Vagina (tissue), 2 donors: ENCODE measurements at regions not wholly inside any gene's neighbourhood (a gene's known extent, or its start where the extent isn't known, plus 50 kb on each side); places are given as distances from the start of the nearest gene placed in this dataset.

Experiments
- POLR2A ChIP-seq, 2 donors: fragments of 450-650 bp; IDR thresholded peaks; one replicate each; pipeline ENCODE4 v1.6.1; 2017; ENCODE audit warnings: antibody characterized with exemption in 2 of 2, mild to moderate bottlenecking in 2 of 2, moderate library complexity in 2 of 2
- POLR2AphosphoS5 ChIP-seq, 2 donors: sonication (generic); formaldehyde crosslinking; IDR thresholded peaks; one replicate each; pipeline ENCODE4 v1.9.0; 2017; ENCODE audit warnings: antibody characterized with exemption in 2 of 2, mild to moderate bottlenecking in 2 of 2, low read depth in 1 of 2; ENCODE audit not compliant: insufficient read depth in 1 of 2
- TF ChIP-seq, protein P1 (sequence below), 3 experiments: fragments of 450-650 bp in 2 of 3; fragments of 200-600 bp in 1 of 3; sonication (generic) in 1 of 3; IDR thresholded peaks; one replicate each; pipeline ENCODE4 v1.5.1; 2017 to 2019; ENCODE audit warnings: antibody characterized with exemption in 3 of 3, mild to moderate bottlenecking in 2 of 3, moderate library complexity in 2 of 3

DNA sequence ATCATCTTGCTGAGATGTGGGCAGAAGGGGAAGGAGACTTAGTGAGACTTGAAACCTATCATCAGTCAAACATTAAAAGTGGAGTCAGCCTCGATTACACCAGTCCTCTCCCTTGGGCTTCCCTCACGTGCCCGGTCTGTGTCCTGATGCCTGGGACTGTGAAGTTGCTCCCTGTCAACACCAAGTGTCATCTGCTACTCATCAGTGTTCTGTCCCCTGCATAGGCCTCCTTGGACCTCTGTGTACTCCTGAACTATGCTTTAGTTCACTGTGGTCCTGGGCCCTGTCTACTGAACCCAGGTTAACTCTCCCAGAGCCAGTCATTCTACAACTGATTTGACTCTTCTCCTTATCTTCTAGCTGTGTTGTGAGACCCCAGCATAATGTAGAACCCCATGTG is 506.3 kb downstream of the TYW1 start:
- no peak for TF ChIP-seq POLR2A (IDR thresholded peaks at IDR 0.05)
- TF ChIP-seq, protein P1, sequence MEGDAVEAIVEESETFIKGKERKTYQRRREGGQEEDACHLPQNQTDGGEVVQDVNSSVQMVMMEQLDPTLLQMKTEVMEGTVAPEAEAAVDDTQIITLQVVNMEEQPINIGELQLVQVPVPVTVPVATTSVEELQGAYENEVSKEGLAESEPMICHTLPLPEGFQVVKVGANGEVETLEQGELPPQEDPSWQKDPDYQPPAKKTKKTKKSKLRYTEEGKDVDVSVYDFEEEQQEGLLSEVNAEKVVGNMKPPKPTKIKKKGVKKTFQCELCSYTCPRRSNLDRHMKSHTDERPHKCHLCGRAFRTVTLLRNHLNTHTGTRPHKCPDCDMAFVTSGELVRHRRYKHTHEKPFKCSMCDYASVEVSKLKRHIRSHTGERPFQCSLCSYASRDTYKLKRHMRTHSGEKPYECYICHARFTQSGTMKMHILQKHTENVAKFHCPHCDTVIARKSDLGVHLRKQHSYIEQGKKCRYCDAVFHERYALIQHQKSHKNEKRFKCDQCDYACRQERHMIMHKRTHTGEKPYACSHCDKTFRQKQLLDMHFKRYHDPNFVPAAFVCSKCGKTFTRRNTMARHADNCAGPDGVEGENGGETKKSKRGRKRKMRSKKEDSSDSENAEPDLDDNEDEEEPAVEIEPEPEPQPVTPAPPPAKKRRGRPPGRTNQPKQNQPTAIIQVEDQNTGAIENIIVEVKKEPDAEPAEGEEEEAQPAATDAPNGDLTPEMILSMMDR (IDR thresholded peaks at IDR 0.05), result no peak
- no peak for TF ChIP-seq POLR2AphosphoS5 (IDR thresholded peaks at IDR 0.05; ENCODE audit: insufficient read depth in 1 of 2, low read depth in 1 of 2)
